Gastrocnemius medialis (tissue), 4 donors: ENCODE measurements at regions not wholly inside any gene's neighbourhood (a gene's known extent, or its start where the extent isn't known, plus 50 kb on each side); places are given as distances from the start of the nearest gene placed in this dataset.

ENCODE experiments used
- ATAC-seq, 2 donors: fragments of 150-250 bp; one replicate each; pipeline ENCODE4 v1.9.1; 2016
- DNase-seq, 2 donors: peaks; one replicate each; pipeline ENCODE4 v3.0.0-alpha.2; 2019
- H3K27ac ChIP-seq, 4 donors: fragments of 200-600 bp; sonication (generic); 1 replicate in 1 of 4; 2 replicates in 3 of 4; pipeline ENCODE4 v1.5.1; 2016 to 2018; ENCODE audit warnings: mild to moderate bottlenecking in 2 of 4, moderate library complexity in 1 of 4
- H3K27me3 ChIP-seq, 3 donors: fragments of 200-600 bp; sonication (generic) in 2 of 3; 1 replicate in 1 of 3; 2 replicates in 2 of 3; pipeline versions ENCODE4 v1.5.1 to v1.6.0; 2016 to 2019; ENCODE audit warnings: mild to moderate bottlenecking in 1 of 3, moderate library complexity in 1 of 3
- H3K36me3 ChIP-seq, 2 donors: fragments of 200-600 bp; sonication (generic) in 1 of 2; one replicate each; pipeline ENCODE4 v1.5.1; 2017 to 2018
- H3K4me1 ChIP-seq, 2 donors: fragments of 200-600 bp; sonication (generic) in 1 of 2; one replicate each; pipeline ENCODE4 v1.5.1; 2016 to 2017; ENCODE audit warnings: mild to moderate bottlenecking in 2 of 2
- H3K4me3 ChIP-seq, 4 donors: fragments of 200-600 bp; sonication (generic) in 3 of 4; 1 replicate in 1 of 4; 2 replicates in 3 of 4; pipeline ENCODE4 v1.5.1; 2016 to 2019; ENCODE audit warnings: mild to moderate bottlenecking in 2 of 4
- H3K9me3 ChIP-seq, 3 donors: fragments of 200-600 bp; sonication (generic) in 2 of 3; 1 replicate in 1 of 3; 2 replicates in 2 of 3; pipeline ENCODE4 v1.5.1; 2016 to 2019
- CTCF ChIP-seq, 5 experiments: fragments of 450-650 bp in 3 of 5; fragments of 200-600 bp in 2 of 5; sonication (generic) in 2 of 5; IDR thresholded peaks in 4 of 5; conservative IDR thresholded peaks in 1 of 5; 1 replicate in 4 of 5; 2 replicates in 1 of 5; pipeline ENCODE4 v1.5.1; 2016 to 2019; ENCODE audit warnings: antibody characterized with exemption in 5 of 5, mild to moderate bottlenecking in 3 of 5, moderate library complexity in 3 of 5
- POLR2A ChIP-seq, 2 donors: fragments of 450-650 bp; IDR thresholded peaks; one replicate each; pipeline ENCODE4 v1.6.1; 2017; ENCODE audit warnings: antibody characterized with exemption in 2 of 2, mild to moderate bottlenecking in 2 of 2, moderate library complexity in 2 of 2
- in situ Hi-C, 4 donors: fragments of 200-750 bp; cut with MboI; loops; one replicate each; pipeline versions ENCODE4 v1.15.0 to v1.8.0; 2017; ENCODE audit warnings: low sequenced_read_pairs in 4 of 4
- intact Hi-C: fragments of 100-400 bp; cut with DNase I; formaldehyde crosslinking; loops from one replicate; pipeline ENCODE4 v1.15.1; 2023; ENCODE audit warnings: low total_unique reads

GRCh38 chr3:159586571-159587202 is 401.9 kb upstream of the IL12A start:
- Histone ChIP-seq H3K4me3 (no peak overlapping the region), H3K36me3 (no peaks in the 10 kb centered on the region), H3K27ac (no peak overlapping the region), H3K4me1 (no peaks in the 10 kb centered on the region), H3K27me3 (no peaks in the 10 kb centered on the region), H3K9me3 (no peaks in the 10 kb centered on the region)
- in situ Hi-C loops (no loop called here), intact Hi-C loops (no loop called here)
- DNase-seq, result no peak
- peak in 1 of 5 experiments; percentile 10 for TF ChIP-seq CTCF (IDR thresholded peaks at IDR 0.05 in 4 of 5, conservative IDR thresholded peaks at IDR 0.05 in 1 of 5)
- TF ChIP-seq POLR2A (IDR thresholded peaks at IDR 0.05), result no peak
- ATAC-seq, result no peak

GRCh38 chr3:159593927-159594605 is 394.6 kb upstream of the IL12A start:
- in situ Hi-C loops, result no loop called here
- DNase-seq, result no peak
- TF ChIP-seq POLR2A (IDR thresholded peaks at IDR 0.05) (no peak), CTCF (IDR thresholded peaks at IDR 0.05 in 4 of 5, conservative IDR thresholded peaks at IDR 0.05 in 1 of 5) (no peak)

DNA sequence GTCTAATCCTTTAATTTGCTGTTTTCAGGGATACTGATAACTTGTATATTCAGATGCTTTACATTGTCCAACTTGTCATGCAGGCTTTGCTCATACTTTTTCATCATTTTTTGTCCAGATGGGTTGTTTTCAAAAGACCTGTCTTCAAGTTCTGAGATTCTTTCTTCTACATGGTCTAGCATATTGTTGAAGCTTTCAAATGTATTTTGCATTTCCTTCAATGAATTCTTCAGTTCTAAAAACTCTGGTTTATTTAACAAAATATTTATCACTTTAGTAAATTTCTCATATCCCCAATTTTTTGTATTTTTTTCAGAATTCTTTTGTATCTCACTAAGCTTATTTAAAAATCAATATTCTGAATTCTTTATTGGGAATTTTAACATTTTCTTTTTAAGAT is 388.3 kb upstream of the IL12A start:
- Histone ChIP-seq H3K4me1 (no peaks in the 10 kb centered on the region), H3K4me3 (no peak overlapping the region), H3K9me3 (peaks cover 0 to 5% (median 0%) of the 10 kb centered on the region in 3 donors), H3K27me3 (no peaks in the 10 kb centered on the region), H3K36me3 (no peaks in the 10 kb centered on the region), H3K27ac (no peak overlapping the region)
- intact Hi-C loops (no loop called here), in situ Hi-C loops (loop anchor here in 2 of 4 donors (25.0 kb wide), 2 partner anchors 212 to 387 kb away; partner anchors contain the start of gene IL12A (in 1 of the 2))
- TF ChIP-seq CTCF (IDR thresholded peaks at IDR 0.05 in 4 of 5, conservative IDR thresholded peaks at IDR 0.05 in 1 of 5) (no peak), POLR2A (IDR thresholded peaks at IDR 0.05) (no peak)
- no peak for DNase-seq
- no peak for ATAC-seq

More at GRCh38 chr3:159593927-159594605, 394.6 kb upstream of the IL12A start:
- no peaks in the 10 kb centered on the region for H3K36me3 ChIP-seq
- intact Hi-C loops, result no loop called here
- no peaks in the 10 kb centered on the region for H3K9me3 ChIP-seq
- no peaks in the 10 kb centered on the region for H3K4me1 ChIP-seq
- peak; percentile 27 to 45 for ATAC-seq
- no peaks in the 10 kb centered on the region for H3K27me3 ChIP-seq
- H3K4me3 ChIP-seq, result no peak overlapping the region
- H3K27ac ChIP-seq, result no peak overlapping the region

DNA sequence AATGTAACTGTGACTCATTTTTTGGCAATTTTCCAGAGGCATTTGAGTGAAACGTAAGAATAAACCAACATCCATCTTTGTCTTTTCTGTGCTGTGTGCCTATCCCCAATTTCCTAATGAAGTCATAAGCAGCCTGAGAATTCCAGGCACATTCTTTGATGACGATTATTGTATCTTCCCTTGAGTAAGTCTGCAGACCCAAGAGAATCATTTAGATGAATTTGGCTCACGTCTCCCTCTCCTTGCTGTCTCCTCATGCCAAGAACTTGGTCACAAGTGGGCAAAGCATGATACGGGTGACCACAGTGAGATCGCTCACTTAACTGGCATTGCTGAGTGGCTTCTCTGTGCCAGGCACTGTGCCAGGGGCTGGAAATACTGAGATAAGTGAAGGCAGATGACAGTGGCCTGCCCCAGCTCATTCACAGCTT is 384.5 kb upstream of the IL12A start:
- DNase-seq (no peak), ATAC-seq (no peak)
- peaks cover 0 to 5% (median 0%) of the 10 kb centered on the region in 3 donors for H3K9me3 ChIP-seq
- no peaks in the 10 kb centered on the region for H3K27me3 ChIP-seq
- H3K27ac ChIP-seq, result no peak overlapping the region
- intact Hi-C loops, result no loop called here
- no peaks in the 10 kb centered on the region for H3K36me3 ChIP-seq
- H3K4me3 ChIP-seq, result no peak overlapping the region
- no peak for TF ChIP-seq POLR2A (IDR thresholded peaks at IDR 0.05)
- no peak for TF ChIP-seq CTCF (IDR thresholded peaks at IDR 0.05 in 4 of 5, conservative IDR thresholded peaks at IDR 0.05 in 1 of 5)
- no peaks in the 10 kb centered on the region for H3K4me1 ChIP-seq
- in situ Hi-C loops, result loop anchor here in 2 of 4 donors (25.0 kb wide), 2 partner anchors 208 to 383 kb away; partner anchors contain the start of gene IL12A (in 1 of the 2)
